Ishikawa (cell line): ENCODE measurements at regions not wholly inside any gene's neighbourhood (a gene's known extent, or its start where the extent isn't known, plus 50 kb on each side); places are given as distances from the start of the nearest gene placed in this dataset.

Experiments
- TAF1 ChIP-seq: IDR thresholded peaks from 2 replicates; pipeline ENCODE4 v1.6.1; 2012; ENCODE audit warnings: low read depth, mild to moderate bottlenecking
- TF ChIP-seq, protein P1 (sequence below): IDR thresholded peaks from 2 replicates; pipeline ENCODE4 v1.6.1; 2012; ENCODE audit warnings: low read depth, mild to moderate bottlenecking
- TF ChIP-seq, protein P2 (sequence below): IDR thresholded peaks from 2 replicates; pipeline ENCODE4 v1.6.1; 2012

DNA sequence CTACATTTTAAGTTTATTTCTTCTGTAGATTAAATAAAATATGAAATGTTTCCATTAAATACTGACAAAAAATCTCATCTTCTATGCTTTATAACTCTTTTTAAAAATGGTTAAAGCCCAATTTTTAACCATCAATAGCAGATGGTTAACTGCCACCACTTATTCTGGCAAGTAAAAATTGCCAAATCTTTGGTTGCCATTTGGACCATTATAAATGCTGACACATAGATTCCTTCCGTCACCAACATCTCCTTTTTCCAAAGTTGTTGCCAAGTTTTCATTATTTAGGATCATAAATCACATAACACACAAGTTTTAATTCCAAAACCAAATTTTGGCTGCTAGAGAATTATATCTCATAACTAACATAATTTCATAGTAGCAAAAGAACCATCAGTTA, 1614.3 kb downstream of the REEP3 start:
- TF ChIP-seq TAF1 = no peak
- TF ChIP-seq, protein P1, sequence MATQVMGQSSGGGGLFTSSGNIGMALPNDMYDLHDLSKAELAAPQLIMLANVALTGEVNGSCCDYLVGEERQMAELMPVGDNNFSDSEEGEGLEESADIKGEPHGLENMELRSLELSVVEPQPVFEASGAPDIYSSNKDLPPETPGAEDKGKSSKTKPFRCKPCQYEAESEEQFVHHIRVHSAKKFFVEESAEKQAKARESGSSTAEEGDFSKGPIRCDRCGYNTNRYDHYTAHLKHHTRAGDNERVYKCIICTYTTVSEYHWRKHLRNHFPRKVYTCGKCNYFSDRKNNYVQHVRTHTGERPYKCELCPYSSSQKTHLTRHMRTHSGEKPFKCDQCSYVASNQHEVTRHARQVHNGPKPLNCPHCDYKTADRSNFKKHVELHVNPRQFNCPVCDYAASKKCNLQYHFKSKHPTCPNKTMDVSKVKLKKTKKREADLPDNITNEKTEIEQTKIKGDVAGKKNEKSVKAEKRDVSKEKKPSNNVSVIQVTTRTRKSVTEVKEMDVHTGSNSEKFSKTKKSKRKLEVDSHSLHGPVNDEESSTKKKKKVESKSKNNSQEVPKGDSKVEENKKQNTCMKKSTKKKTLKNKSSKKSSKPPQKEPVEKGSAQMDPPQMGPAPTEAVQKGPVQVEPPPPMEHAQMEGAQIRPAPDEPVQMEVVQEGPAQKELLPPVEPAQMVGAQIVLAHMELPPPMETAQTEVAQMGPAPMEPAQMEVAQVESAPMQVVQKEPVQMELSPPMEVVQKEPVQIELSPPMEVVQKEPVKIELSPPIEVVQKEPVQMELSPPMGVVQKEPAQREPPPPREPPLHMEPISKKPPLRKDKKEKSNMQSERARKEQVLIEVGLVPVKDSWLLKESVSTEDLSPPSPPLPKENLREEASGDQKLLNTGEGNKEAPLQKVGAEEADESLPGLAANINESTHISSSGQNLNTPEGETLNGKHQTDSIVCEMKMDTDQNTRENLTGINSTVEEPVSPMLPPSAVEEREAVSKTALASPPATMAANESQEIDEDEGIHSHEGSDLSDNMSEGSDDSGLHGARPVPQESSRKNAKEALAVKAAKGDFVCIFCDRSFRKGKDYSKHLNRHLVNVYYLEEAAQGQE = no peak
- TF ChIP-seq, protein P2, sequence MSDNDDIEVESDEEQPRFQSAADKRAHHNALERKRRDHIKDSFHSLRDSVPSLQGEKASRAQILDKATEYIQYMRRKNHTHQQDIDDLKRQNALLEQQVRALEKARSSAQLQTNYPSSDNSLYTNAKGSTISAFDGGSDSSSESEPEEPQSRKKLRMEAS = no peak
